ENCODE measurements at regions not wholly inside any gene's neighbourhood (a gene's known extent, or its start where the extent isn't known, plus 50 kb on each side); places are given as distances from the start of the nearest gene placed in this dataset.

DNA sequence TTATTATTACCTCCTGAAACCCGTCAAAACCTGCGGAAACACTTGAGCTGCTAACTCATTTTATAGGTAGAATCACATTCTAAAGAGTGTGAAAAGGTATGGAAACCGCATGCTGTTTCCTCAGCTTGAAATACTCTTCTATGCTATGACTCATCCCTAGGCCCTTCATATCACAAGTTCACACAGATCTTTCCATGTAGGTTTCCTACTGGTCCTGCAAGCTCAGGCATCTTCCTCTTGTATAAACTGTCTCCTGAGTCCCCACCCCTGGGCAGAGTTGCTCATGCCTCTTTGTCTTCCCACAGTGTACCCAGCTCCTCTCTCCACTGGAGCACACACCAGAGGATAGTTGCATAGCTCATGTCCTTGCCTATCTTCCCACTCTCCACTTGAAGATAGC is 84.7 kb downstream of the CMAS start:
- TF ChIP-seq, protein P1, sequence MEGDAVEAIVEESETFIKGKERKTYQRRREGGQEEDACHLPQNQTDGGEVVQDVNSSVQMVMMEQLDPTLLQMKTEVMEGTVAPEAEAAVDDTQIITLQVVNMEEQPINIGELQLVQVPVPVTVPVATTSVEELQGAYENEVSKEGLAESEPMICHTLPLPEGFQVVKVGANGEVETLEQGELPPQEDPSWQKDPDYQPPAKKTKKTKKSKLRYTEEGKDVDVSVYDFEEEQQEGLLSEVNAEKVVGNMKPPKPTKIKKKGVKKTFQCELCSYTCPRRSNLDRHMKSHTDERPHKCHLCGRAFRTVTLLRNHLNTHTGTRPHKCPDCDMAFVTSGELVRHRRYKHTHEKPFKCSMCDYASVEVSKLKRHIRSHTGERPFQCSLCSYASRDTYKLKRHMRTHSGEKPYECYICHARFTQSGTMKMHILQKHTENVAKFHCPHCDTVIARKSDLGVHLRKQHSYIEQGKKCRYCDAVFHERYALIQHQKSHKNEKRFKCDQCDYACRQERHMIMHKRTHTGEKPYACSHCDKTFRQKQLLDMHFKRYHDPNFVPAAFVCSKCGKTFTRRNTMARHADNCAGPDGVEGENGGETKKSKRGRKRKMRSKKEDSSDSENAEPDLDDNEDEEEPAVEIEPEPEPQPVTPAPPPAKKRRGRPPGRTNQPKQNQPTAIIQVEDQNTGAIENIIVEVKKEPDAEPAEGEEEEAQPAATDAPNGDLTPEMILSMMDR (conservative IDR thresholded peaks at IDR 0.05; ENCODE audit: low read depth, low read length) = no peak
- TF ChIP-seq EZH2 (IDR thresholded peaks at IDR 0.05; ENCODE audit: low read length, unreplicated experiment) (no peak), EZH2phosphoT487 (IDR thresholded peaks at IDR 0.05; ENCODE audit: borderline replicate concordance, low read length) (no peak)

Data from PC-3 (cell line).